ENCODE measurements at regions not wholly inside any gene's neighbourhood (a gene's known extent, or its start where the extent isn't known, plus 50 kb on each side); places are given as distances from the start of the nearest gene placed in this dataset.

- no peak for DNase-seq (ENCODE audit: low read depth in 2 of 2)
These were observed 101.8 kb downstream of the CAND1 start for GRCh38 chr12:67370979-67371378.

DNA sequence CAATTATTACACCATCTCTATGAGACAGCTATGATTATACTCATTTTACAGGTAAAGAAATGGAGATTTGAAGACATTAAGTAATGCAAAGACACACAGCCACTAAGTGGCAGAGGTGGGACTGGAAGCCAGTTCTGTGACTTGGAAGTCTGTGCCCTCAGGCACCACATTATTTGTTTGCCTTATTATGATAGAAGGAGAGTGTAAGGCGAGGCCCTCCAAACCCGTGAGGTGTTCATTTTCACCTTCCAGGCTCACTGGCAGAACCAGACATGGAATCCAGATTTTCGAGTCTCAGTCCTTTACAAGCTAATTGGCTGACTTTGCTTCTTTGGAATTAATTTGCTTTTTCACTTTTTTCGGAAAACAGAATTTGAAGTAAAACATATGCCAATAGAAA lies 107.9 kb downstream of the CAND1 start:
- no peak for DNase-seq (ENCODE audit: low read depth in 2 of 2)

- no peak for DNase-seq (ENCODE audit: low read depth in 2 of 2)
These were observed 108.4 kb downstream of the CAND1 start for GRCh38 chr12:67377541-67377940.

- DNase-seq (ENCODE audit: low read depth in 2 of 2), result no peak
These were observed 113.2 kb downstream of the CAND1 start for GRCh38 chr12:67382241-67382871.

GRCh38 chr12:67386869-67387565 lies 117.9 kb downstream of the CAND1 start:
- no peak for DNase-seq (ENCODE audit: low read depth in 2 of 2)

GRCh38 chr12:67388331-67389138 lies 119.4 kb downstream of the CAND1 start:
- DNase-seq (ENCODE audit: low read depth in 2 of 2), result no peak

- DNase-seq (ENCODE audit: low read depth in 2 of 2), result no peak
These were observed 121.1 kb downstream of the CAND1 start for GRCh38 chr12:67390273-67390672.

GRCh38 chr12:67391034-67391433 lies 121.9 kb downstream of the CAND1 start:
- no peak for DNase-seq (ENCODE audit: low read depth in 2 of 2)

GRCh38 chr12:67391656-67392055 lies 122.5 kb downstream of the CAND1 start:
- no peak for DNase-seq (ENCODE audit: low read depth in 2 of 2)

DNA sequence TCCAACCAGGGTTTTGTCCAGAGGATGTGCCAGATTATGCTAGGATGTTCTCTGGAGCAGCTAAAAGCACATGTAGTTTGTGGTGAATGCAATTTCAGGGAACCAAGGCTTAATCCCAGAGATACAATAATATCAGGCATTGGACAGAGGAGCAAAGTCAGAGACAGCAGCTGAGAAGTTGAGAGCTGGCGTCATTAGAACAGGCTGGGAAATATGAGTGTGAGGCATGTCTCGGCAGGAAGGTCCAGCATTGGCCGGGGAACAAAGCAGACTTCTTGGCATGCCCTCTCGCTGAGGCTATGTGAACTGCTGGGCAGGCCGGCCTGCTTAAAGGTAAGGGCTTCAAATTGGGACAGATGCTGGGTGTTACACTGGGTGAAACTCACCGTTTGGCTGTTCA lies 125.4 kb downstream of the CAND1 start:
- no peak for DNase-seq (ENCODE audit: low read depth in 2 of 2)

DNA sequence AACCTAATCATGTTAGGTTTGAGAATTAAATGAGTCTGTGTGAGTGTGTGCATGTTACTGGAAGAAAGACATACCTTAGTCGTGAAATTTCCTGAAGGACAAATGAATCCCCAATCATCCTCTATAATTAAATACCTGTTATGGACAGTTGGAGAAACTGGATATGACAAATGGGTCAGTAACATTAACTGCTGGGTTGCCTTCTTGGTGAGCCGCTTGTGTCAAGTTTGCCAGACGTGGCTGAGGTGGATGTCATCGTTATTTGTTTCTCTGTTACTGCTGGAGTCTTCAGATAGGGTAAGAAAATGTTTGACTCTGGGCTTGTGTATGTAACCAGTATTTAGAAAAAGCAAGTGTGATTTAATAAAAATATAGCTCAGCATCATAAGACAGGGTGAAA lies 131.6 kb downstream of the CAND1 start:
- no peak for DNase-seq (ENCODE audit: low read depth in 2 of 2)

DNA sequence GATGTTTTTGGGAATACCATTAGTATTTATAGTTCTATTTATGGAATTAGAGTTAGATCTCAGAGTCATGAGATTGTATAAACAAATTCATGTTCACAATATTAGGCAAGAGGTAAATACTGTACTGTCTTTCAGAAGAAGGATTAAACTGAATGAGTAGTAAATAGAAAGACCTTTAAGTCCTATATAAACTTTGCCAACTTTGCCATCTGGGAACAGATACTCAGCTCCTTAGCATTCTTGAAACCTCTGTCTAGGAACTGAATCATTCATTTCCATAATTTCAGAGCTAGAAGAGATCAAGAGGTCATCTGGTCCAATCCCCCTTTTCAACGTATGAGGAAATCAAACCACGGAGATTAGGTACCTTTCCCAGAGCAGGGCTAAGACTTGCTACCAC lies 141.1 kb downstream of the CAND1 start:
- no peak for DNase-seq (ENCODE audit: low read depth in 2 of 2)

DNA sequence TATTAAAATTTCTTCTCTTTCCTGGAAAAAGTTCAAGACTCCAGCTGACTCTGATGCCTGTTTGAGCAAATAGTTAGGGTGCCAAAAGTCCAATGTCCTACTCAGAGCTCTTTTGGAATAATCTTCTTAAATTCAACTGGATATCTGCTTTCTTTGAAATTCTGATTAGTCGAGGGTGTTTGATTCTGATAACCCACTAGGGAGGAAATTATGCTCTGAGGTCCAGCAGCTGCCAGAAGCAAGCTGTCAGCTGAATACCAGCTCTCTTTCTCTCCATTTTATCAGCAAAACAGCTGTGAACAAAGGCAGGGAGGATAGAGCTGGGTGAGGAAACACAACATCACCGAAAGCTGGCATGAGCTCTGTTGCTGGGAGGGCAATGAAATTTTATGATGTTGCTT lies 141.5 kb downstream of the CAND1 start:
- DNase-seq (ENCODE audit: low read depth in 2 of 2), result no peak

GRCh38 chr12:67411562-67411961 lies 142.4 kb downstream of the CAND1 start:
- DNase-seq (ENCODE audit: low read depth in 2 of 2), result no peak

- DNase-seq (ENCODE audit: low read depth in 2 of 2), result no peak
These were observed 144.4 kb downstream of the CAND1 start for GRCh38 chr12:67413577-67413976.

DNA sequence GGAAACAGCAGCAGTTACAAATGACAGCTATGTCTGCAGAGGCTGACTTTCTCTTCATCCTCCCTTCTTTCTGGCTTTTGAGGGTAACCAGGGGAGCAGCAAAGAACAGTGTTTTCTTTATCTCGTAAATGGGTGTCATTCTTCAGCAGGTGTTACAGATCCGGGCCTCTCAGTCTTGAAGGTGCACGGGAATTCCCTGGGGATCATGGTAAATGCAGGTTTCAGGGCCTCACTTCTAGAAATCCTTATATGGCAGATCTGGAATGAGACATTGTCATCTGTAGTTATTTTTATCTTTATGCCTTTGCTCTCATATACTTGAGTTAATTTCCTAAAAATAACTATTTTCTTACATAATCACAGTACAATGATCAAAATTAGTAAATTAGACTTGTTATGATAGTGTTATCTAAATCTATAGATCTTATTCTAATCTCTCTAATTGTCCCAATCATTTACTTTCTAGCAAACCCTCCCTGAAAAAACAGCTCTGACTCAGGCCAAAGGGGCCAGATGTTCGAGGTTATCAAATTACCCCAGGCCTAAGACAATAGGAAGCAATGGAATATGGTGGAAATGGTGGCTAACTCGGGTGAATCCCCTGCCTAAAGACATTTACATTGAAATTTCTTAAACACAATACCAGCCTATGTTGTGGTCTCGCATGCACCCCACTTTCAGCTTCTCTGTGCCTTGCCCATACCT lies 145.0 kb downstream of the CAND1 start:
- DNase-seq (ENCODE audit: low read depth in 2 of 2), result no peak

DNA sequence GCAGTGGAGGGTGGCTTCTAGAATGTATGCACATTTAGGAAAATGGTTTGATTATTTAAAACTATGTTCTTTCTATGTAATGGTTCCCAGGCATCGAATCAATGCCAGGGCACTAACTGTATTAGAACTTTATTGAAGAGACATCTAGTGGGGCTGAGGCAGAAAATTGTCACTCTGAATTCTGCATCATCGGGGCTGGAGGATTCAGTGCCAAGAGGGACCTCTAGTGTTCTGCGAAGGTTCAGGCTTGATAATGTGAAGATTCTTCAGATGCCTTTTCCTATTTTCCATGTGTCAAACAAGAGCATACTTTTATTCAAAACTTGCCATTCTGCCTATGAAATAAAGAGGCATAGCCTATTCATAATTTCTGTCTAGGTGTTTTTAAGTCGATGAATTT lies 146.3 kb downstream of the CAND1 start:
- no peak for DNase-seq (ENCODE audit: low read depth in 2 of 2)

DNA sequence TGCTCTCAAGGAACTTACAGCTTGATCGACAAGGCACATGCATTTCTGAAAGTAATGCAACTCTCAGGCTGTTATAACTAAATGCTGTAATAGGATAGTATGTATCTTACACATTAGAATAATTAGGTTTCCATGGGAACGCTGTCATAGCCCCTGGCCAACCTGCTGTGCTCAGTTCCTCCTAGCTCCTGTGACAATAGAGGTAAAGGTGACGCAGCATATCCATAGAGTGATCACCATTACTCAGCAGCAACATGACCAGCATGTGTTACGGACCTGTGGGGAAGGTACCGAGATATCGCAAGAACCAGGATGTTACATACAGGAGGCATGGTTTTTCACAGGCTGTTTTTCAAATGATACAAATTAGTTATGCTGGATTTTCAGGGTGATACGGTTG lies 150.7 kb downstream of the CAND1 start:
- DNase-seq (ENCODE audit: low read depth in 2 of 2), result no peak

GRCh38 chr12:67420506-67420905 lies 151.3 kb downstream of the CAND1 start:
- DNase-seq (ENCODE audit: low read depth in 2 of 2), result no peak

- no peak for DNase-seq (ENCODE audit: low read depth in 2 of 2)
These were observed 152.9 kb downstream of the CAND1 start for GRCh38 chr12:67422081-67422480.

GRCh38 chr12:67424784-67425183 lies 155.6 kb downstream of the CAND1 start:
- DNase-seq (ENCODE audit: low read depth in 2 of 2), result no peak

GRCh38 chr12:67425394-67425793 lies 156.2 kb downstream of the CAND1 start:
- DNase-seq (ENCODE audit: low read depth in 2 of 2), result no peak
